IPS DF 6.9 (cell line): ENCODE measurements at regions not wholly inside any gene's neighbourhood (a gene's known extent, or its start where the extent isn't known, plus 50 kb on each side); places are given as distances from the start of the nearest gene placed in this dataset.
"Not testable (repeated sequence)": the region's sequence is repeated elsewhere in the genome, so short reads cannot be mapped to it uniquely, and the experiment has no call there.

Experiments
- DNase-seq: peaks from one replicate; pipeline ENCODE4 v3.0.0-alpha.2; 2013; ENCODE audit warnings: low read depth, low spot score
- H3K27ac ChIP-seq: one replicate; pipeline ENCODE4 v1.5.1; 2013; ENCODE audit warnings: low read length, control low read depth
- H3K27me3 ChIP-seq: 2 replicates; pipeline ENCODE4 v1.6.1; 2013; ENCODE audit warnings: mild to moderate bottlenecking, low read length; ENCODE audit not compliant: control insufficient read depth, insufficient read depth
- H3K36me3 ChIP-seq: 2 replicates; pipeline ENCODE4 v1.6.1; 2013; ENCODE audit warnings: low read length; ENCODE audit not compliant: control insufficient read depth, insufficient read depth
- H3K4me1 ChIP-seq: 2 replicates; pipeline ENCODE4 v1.6.1; 2013; ENCODE audit warnings: low read length; ENCODE audit not compliant: control insufficient read depth, insufficient read depth
- H3K4me3 ChIP-seq: 2 replicates; pipeline ENCODE4 v1.5.1; 2013; ENCODE audit warnings: mild to moderate bottlenecking, low read length
- H3K9me3 ChIP-seq: 2 replicates; pipeline ENCODE4 v1.6.1; 2013; ENCODE audit warnings: low read length, inconsistent platforms; ENCODE audit not compliant: control insufficient read depth, insufficient read depth
- WGBS: extraction: QIAGEN DNeasy Blood & Tissue Kit; methylation state at CpG from one replicate; pipeline ENCODE4 v1.1.7; 2013; ENCODE audit warnings: mixed read lengths, missing lambda C conversion rate; ENCODE audit not compliant: insufficient read length, insufficient coverage; 5-methylcytosine and 5-hydroxymethylcytosine counted together

DNA sequence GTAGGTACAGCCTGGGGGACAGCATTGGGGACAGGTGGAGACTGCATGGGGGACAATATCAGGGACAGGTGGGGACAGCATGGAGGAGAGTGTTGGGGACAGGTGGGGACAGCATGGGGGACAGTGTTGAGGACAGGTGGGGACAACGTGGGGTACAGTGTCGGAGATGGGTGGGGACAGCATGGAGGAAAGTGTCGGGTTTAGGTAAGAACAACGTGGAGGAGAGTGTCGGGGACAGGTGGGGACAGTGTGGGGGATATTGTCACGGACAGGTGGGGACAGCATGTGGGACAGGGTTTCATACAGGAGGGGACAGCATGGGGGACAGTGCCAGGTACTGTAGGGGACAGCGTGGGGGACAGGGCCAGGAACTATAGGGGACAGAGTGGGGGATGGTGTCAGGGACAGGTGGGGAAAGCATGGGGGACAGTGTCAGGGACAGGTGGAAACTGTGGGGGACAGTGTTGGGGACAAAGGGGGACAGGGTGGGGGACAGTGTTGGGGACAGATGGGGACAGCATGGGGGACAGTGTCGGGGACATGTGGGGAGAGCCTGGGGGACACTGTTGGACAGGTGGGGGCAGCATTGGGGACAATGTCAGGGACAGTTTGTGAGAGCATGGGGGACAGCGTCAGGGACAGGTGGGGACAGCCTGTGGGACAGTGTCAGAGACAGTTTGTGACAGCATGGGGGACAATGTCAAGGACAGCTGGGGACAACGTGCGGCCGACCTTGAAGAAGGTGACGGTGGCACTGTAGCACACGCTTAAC is 213.1 kb downstream of the TMEM121 start:
- DNase-seq, result no peak
- Histone ChIP-seq H3K9me3 (peaks cover 2% of the 10 kb centered on the region), H3K36me3 (no peaks in the 10 kb centered on the region), H3K4me3 (no peak overlapping the region), H3K27ac (no peak overlapping the region), H3K27me3 (no peaks in the 10 kb centered on the region), H3K4me1 (no peaks in the 10 kb centered on the region)
- no CpG with 5 or more reads among the region's 14 CpGs for WGBS

DNA sequence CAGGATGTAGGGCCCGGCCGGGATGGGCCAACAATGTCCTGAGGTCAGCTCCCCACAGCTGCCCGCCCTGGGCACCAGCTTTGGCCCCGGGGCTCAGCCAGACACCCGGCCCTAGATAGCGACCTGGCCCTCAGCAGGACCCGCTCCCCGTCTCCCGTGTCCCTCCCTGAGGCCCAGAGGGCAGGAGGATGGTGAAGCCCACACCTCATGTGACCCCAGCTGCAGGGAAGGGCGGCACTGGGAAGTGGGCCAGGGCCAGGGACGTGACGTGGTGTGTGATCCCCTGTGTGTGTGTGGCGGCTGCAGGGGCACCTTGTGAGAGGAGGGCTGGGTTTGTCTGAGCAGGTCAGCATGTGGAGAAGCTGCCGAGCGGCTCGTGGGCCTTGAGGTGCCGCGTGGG is 213.9 kb downstream of the TMEM121 start:
- not testable (repeated sequence) for H3K36me3 ChIP-seq, H3K4me3 ChIP-seq, H3K9me3 ChIP-seq, H3K27ac ChIP-seq, H3K27me3 ChIP-seq, H3K4me1 ChIP-seq, DNase-seq
- whole genome bisulfite sequencing, result no CpG with 5 or more reads among the region's 18 CpGs

DNA sequence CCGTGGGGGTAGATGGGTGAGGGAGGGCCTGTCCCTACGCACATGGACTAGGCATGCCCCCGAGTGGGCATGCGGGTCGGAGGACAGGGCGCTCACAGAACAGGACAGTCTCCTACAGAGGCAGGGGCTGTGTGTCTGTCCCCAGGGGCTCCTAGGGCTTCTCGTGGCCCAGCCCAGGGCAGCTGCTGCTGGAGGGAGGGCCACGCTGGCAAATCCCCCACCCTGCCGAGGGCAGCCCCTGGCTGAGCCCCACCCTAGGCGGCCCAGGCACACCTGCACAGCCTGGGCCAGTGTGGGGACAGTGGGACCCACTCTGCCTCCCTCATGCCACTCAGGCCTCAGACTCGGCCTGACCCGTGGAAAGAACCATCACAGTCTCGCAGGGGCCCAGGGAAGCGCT is 214.6 kb downstream of the TMEM121 start:
- H3K4me3 ChIP-seq, H3K9me3 ChIP-seq, DNase-seq, H3K36me3 ChIP-seq, H3K4me1 ChIP-seq, H3K27ac ChIP-seq, H3K27me3 ChIP-seq: not testable (repeated sequence)
- WGBS, result no CpG with 5 or more reads among the region's 14 CpGs

GRCh38 chr14:105741707-105742530 is 215.5 kb downstream of the TMEM121 start:
- not testable (repeated sequence) for H3K4me1 ChIP-seq, H3K36me3 ChIP-seq, H3K4me3 ChIP-seq, H3K27ac ChIP-seq, DNase-seq, H3K9me3 ChIP-seq, H3K27me3 ChIP-seq
- WGBS, result no CpG with 5 or more reads among the region's 29 CpGs

DNA sequence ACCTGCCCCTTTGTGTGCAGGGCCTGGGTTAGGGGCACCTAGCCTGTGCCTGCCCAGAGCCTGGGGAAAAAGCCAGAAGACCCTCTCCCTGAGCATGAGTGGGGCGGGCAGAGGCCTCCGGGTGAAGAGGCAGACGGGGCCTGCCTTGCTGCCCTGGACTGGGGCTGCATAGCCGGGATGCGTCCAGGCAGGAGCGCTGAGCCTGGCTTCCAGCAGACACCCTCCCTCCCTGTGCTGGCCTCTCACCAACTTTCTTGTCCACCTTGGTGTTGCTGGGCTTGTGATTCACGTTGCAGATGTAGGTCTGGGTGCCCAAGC is 216.1 kb downstream of the TMEM121 start:
- WGBS, result no CpG with 5 or more reads among the region's 7 CpGs
- Histone ChIP-seq H3K4me3 (no peak overlapping the region), H3K27ac (no peak overlapping the region), H3K9me3 (peaks cover 5% of the 10 kb centered on the region), H3K27me3 (no peaks in the 10 kb centered on the region), H3K4me1 (no peaks in the 10 kb centered on the region; the same call in 1 of the 2 replicates), H3K36me3 (no peaks in the 10 kb centered on the region)
- no peak for DNase-seq

GRCh38 chr14:105742904-105743701 is 216.7 kb downstream of the TMEM121 start:
- not testable (repeated sequence) for H3K9me3 ChIP-seq, H3K4me3 ChIP-seq, H3K27ac ChIP-seq

DNA sequence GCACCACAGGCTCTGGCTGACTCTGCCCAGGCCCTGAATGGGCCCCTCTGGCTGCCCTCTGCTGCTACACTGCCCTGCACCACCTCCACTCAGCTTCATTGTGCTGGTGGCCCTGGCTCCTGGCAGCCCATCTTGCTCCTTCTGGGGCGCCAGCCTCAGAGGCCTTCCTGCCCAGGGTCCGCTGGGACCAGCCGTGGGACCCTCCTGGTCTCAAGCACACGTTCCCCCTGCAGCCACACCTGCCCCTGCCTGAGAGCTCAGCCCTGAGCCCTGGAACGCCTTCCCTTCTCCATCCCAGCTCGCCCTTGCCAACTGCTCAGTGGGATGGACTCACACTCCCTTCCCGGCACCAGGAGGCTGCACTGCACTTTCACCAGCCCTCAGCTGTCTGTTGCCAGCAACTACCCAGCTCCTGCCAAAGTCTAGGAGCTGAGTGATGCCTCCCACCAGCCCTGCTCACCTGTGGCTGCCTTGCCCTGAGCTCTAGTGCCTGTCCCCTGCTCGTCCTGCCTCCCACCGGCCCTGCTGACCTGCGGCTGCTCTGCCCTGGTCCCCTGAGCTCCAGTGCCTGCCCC is 217.9 kb downstream of the TMEM121 start:
- not testable (repeated sequence) for H3K27ac ChIP-seq, H3K4me1 ChIP-seq, H3K36me3 ChIP-seq, H3K4me3 ChIP-seq, H3K27me3 ChIP-seq, DNase-seq
- no CpG with 5 or more reads among the region's 10 CpGs for WGBS
- H3K9me3 ChIP-seq, result peaks cover 10% of the 10 kb centered on the region

More at GRCh38 chr14:105742904-105743701, 216.7 kb downstream of the TMEM121 start:
- not testable (repeated sequence) for H3K4me1 ChIP-seq, H3K36me3 ChIP-seq, DNase-seq, H3K27me3 ChIP-seq
- no CpG with 5 or more reads among the region's 33 CpGs for WGBS

DNA sequence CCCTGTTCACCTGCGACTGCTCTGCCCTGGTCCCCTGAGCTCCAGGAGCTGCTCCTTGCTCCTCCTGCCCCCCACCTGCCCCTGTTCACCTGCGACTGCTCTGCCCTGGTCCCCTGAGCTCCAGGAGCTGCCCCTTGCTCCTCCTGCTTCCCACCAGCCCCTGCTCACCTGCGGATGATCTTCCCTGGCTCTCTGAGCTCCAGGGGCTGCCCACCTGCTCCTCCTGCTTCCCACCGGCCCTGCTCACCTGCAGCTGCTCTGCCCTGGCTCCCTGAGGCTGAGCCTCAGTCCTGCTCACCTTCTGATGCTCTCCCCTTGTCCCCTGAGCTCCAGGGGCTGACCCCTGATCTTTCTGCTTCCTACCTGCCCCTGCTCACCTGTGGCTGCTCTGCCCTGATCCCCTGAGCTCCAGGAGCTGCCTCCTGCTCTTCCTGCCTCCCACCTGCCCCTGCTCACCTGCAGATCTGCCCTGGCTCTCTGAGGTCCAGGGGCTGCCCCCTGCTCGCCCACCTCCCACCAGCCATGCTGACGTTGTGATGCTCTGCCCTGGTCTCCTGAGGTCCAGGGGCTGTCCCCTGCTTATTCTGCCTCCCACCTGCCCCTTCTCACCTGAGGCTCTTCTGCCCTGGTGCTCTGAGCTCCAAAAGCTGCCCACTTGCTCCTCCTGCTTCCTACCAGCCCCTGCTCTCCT is 219.2 kb downstream of the TMEM121 start:
- no peak for DNase-seq
- Histone ChIP-seq H3K27ac (no peak overlapping the region), H3K4me3 (no peak overlapping the region), H3K4me1 (no peaks in the 10 kb centered on the region; the same call in 1 of the 2 replicates), H3K9me3 (peaks cover 10% of the 10 kb centered on the region), H3K27me3 (no peaks in the 10 kb centered on the region), H3K36me3 (no peaks in the 10 kb centered on the region)
- WGBS, result no CpG with 5 or more reads among the region's 6 CpGs

- no peaks in the 10 kb centered on the region; the same call in 1 of the 2 replicates for H3K4me1 ChIP-seq
- no CpG with 5 or more reads among the region's 5 CpGs for WGBS
- peaks cover 10% of the 10 kb centered on the region for H3K9me3 ChIP-seq
- H3K36me3 ChIP-seq, result no peaks in the 10 kb centered on the region
- no peak for DNase-seq
- H3K27me3 ChIP-seq, result no peaks in the 10 kb centered on the region
- H3K4me3 ChIP-seq, result no peak overlapping the region
- H3K27ac ChIP-seq, result no peak overlapping the region
These were observed 219.7 kb downstream of the TMEM121 start for GRCh38 chr14:105746124-105746514.
